Tibial artery (tissue), 4 donors: ENCODE measurements at regions not wholly inside any gene's neighbourhood (a gene's known extent, or its start where the extent isn't known, plus 50 kb on each side); places are given as distances from the start of the nearest gene placed in this dataset.

Experiments
- DNase-seq, 2 donors: peaks; one replicate each; pipeline ENCODE4 v3.0.0-alpha.2; 2019
- H3K27ac ChIP-seq, 2 donors: fragments of 200-600 bp; sonication (generic) in 1 of 2; 1 replicate in 1 of 2; 2 replicates in 1 of 2; pipeline ENCODE4 v1.5.1; 2018 to 2019; ENCODE audit warnings: mild to moderate bottlenecking in 1 of 2
- H3K27me3 ChIP-seq, 2 donors: fragments of 200-600 bp; sonication (generic) in 1 of 2; one replicate each; pipeline versions ENCODE4 v1.5.1 to v1.6.0; 2016 to 2019
- H3K36me3 ChIP-seq, 3 donors: fragments of 200-600 bp; sonication (generic) in 2 of 3; one replicate each; pipeline ENCODE4 v1.5.1; 2016 to 2019; ENCODE audit warnings: mild to moderate bottlenecking in 2 of 3
- H3K4me1 ChIP-seq, 4 donors: fragments of 200-600 bp; sonication (generic) in 2 of 4; 1 replicate in 3 of 4; 2 replicates in 1 of 4; pipeline ENCODE4 v1.5.1; 2016 to 2019
- H3K4me3 ChIP-seq, 2 donors: fragments of 200-600 bp; sonication (generic) in 1 of 2; 1 replicate in 1 of 2; 2 replicates in 1 of 2; pipeline ENCODE4 v1.5.1; 2018 to 2019; ENCODE audit warnings: mild to moderate bottlenecking in 2 of 2
- H3K9me3 ChIP-seq, 3 donors: fragments of 200-600 bp; sonication (generic) in 1 of 3; one replicate each; pipeline ENCODE4 v1.5.1; 2016 to 2019
- intact Hi-C: fragments of 100-400 bp; cut with DNase I; formaldehyde crosslinking; loops from one replicate; pipeline ENCODE4 v1.15.0; 2023; ENCODE audit warnings: low total_unique reads
- TF ChIP-seq, protein P1 (sequence below), 2 experiments: fragments of 200-600 bp in 1 of 2; fragments of 450-650 bp in 1 of 2; IDR thresholded peaks; one replicate each; pipeline ENCODE4 v1.5.1; 2017 to 2019; ENCODE audit warnings: antibody characterized with exemption in 2 of 2, mild to moderate bottlenecking in 1 of 2, moderate library complexity in 1 of 2

DNA sequence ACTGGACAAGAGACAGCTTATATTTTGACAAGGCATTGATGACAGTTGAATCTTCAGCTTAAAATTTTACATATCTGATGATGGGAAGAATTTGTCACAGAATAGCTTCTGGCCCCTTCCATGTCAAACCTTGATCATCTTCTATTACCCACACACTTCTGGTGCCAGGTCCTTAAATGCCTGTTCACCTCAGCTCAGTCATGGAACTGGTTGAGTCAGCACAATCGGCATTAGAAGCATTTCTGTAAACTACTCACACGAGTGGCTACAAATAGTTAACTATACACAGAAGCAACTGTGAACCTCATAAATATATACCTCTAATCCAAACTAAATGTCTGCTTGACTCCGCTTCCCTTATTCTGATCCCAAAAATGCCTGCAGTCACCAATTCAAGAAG, 161.2 kb downstream of the FOXO1 start:
- Histone ChIP-seq H3K36me3 (no peaks in the 10 kb centered on the region), H3K27me3 (no peaks in the 10 kb centered on the region), H3K9me3 (no peaks in the 10 kb centered on the region), H3K27ac (no peak overlapping the region), H3K4me1 (peaks cover 0 to 32% (median 13%) of the 10 kb centered on the region in 4 donors), H3K4me3 (no peak overlapping the region)
- no peak for DNase-seq
- intact Hi-C loops, result no loop called here
- TF ChIP-seq, protein P1, sequence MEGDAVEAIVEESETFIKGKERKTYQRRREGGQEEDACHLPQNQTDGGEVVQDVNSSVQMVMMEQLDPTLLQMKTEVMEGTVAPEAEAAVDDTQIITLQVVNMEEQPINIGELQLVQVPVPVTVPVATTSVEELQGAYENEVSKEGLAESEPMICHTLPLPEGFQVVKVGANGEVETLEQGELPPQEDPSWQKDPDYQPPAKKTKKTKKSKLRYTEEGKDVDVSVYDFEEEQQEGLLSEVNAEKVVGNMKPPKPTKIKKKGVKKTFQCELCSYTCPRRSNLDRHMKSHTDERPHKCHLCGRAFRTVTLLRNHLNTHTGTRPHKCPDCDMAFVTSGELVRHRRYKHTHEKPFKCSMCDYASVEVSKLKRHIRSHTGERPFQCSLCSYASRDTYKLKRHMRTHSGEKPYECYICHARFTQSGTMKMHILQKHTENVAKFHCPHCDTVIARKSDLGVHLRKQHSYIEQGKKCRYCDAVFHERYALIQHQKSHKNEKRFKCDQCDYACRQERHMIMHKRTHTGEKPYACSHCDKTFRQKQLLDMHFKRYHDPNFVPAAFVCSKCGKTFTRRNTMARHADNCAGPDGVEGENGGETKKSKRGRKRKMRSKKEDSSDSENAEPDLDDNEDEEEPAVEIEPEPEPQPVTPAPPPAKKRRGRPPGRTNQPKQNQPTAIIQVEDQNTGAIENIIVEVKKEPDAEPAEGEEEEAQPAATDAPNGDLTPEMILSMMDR (IDR thresholded peaks at IDR 0.05), result no peak
